Spleen (tissue), 11 donors: ENCODE measurements at regions not wholly inside any gene's neighbourhood (a gene's known extent, or its start where the extent isn't known, plus 50 kb on each side); places are given as distances from the start of the nearest gene placed in this dataset.

Experiments
- DNase-seq: peaks from one replicate; pipeline ENCODE4 v3.0.0-alpha.2; 2020
- H3K27ac ChIP-seq, 8 donors: fragments of 200-600 bp; sonication (generic) in 7 of 8; 1 replicate in 4 of 8; 2 replicates in 4 of 8; pipeline versions ENCODE4 v1.5.0 to v1.8.0; 2016 to 2021; ENCODE audit warnings: inconsistent platforms in 4 of 8, mild to moderate bottlenecking in 4 of 8, moderate library complexity in 1 of 8
- H3K27me3 ChIP-seq, 7 donors: fragments of 200-600 bp; sonication (generic) in 6 of 7; replicated peaks in 1 of 7; 1 replicate in 4 of 7; 2 replicates in 3 of 7; pipeline versions ENCODE4 v1.5.0 to v1.8.0; 2016 to 2021; ENCODE audit warnings: inconsistent platforms in 3 of 7, mild to moderate bottlenecking in 1 of 7
- H3K36me3 ChIP-seq, 6 donors: fragments of 200-600 bp; sonication (generic) in 5 of 6; 1 replicate in 4 of 6; 2 replicates in 2 of 6; pipeline versions ENCODE4 v1.5.0 to v1.8.0; 2016 to 2021; ENCODE audit warnings: inconsistent platforms in 2 of 6
- H3K4me1 ChIP-seq, 6 donors: fragments of 200-600 bp; sonication (generic) in 5 of 6; 1 replicate in 3 of 6; 2 replicates in 3 of 6; pipeline versions ENCODE4 v1.5.0 to v1.8.0; 2016 to 2021; ENCODE audit warnings: inconsistent platforms in 3 of 6
- H3K4me3 ChIP-seq, 8 donors: fragments of 200-600 bp; sonication (generic) in 7 of 8; 1 replicate in 4 of 8; 2 replicates in 4 of 8; pipeline versions ENCODE4 v1.5.0 to v1.8.0; 2016 to 2021; ENCODE audit warnings: inconsistent platforms in 4 of 8, mild to moderate bottlenecking in 4 of 8, moderate library complexity in 2 of 8
- H3K9me3 ChIP-seq, 8 donors: fragments of 200-600 bp; sonication (generic) in 7 of 8; 1 replicate in 4 of 8; 2 replicates in 4 of 8; pipeline versions ENCODE4 v1.5.0 to v1.8.0; 2016 to 2021; ENCODE audit warnings: inconsistent platforms in 4 of 8
- CTCF ChIP-seq, 11 experiments: fragments of 200-600 bp in 7 of 11; fragments of 450-650 bp in 4 of 11; sonication (generic) in 4 of 11; IDR thresholded peaks in 8 of 11; conservative IDR thresholded peaks in 3 of 11; 1 replicate in 7 of 11; 2 replicates in 4 of 11; pipeline versions ENCODE4 v1.4.0 to v1.8.0; 2016 to 2021; ENCODE audit warnings: antibody characterized with exemption in 11 of 11, inconsistent platforms in 4 of 11, mild to moderate bottlenecking in 1 of 11
- POLR2A ChIP-seq, 3 donors: fragments of 450-650 bp; IDR thresholded peaks; one replicate each; pipeline ENCODE4 v1.5.1; 2017; ENCODE audit warnings: antibody characterized with exemption in 3 of 3, mild to moderate bottlenecking in 1 of 3
- POLR2AphosphoS5 ChIP-seq, 3 donors: sonication (generic); formaldehyde crosslinking; IDR thresholded peaks; one replicate each; pipeline ENCODE4 v1.5.1; 2017; ENCODE audit warnings: antibody characterized with exemption in 3 of 3
- WGBS, 5 donors: extraction: QIAGEN DNeasy Blood & Tissue Kit in 3 of 5; methylation state at CpG; one replicate each; pipeline versions ENCODE4 v1.1.5 to v1.1.7; 2013 to 2018; 5-methylcytosine and 5-hydroxymethylcytosine counted together
- intact Hi-C: fragments of 100-400 bp; cut with DNase I; formaldehyde crosslinking; loops from one replicate; pipeline ENCODE4 v1.15.0; 2023; ENCODE audit warnings: low total_unique reads
- donor health status: healthy with polysubstance abuse.
- donor health status: DM: no; HTN: no; CAD: no; lungs with moderate emphysema.
- donor health status: DM: no; HTN: no; CAD: no.
- donor health status: Bipolar disorder and iron deficiency.
- donor health status: healthy.
- donor health status: DM: no; HTN: no; CAD: no.
- donor health status: DM: yes; HTN: yes; CAD: no.

- H3K27ac ChIP-seq: peak overlapping the region; percentile 49 to 84 (median 81)
Observed at GRCh38 chr11:47918882-47919495, 61.4 kb upstream of the PTPRJ start.

GRCh38 chr11:47918370-47918690 lies 62.0 kb upstream of the PTPRJ start:
- peak overlapping the region; percentile 49 to 84 (median 81) for H3K27ac ChIP-seq
- WGBS, 5 donors: 14 to 28% (median 18%) methylated on average over 3 of the region's 3 CpGs
- intact Hi-C loops: loop anchor here (10.0 kb wide), 1 partner anchor 64 kb away; no protein-coding TSS in a partner anchor
- H3K4me3 ChIP-seq: peak overlapping the region in 3 of 8 donors; percentile 9 to 46 (median 13)
- peaks cover 44 to 99% (median 76%) of the 10 kb centered on the region in 6 donors for H3K4me1 ChIP-seq
- H3K36me3 ChIP-seq: no peaks in the 10 kb centered on the region
- no peak for DNase-seq
- no peak for TF ChIP-seq CTCF (IDR thresholded peaks at IDR 0.05 in 8 of 11, conservative IDR thresholded peaks at IDR 0.05 in 3 of 11)
- TF ChIP-seq POLR2AphosphoS5 (IDR thresholded peaks at IDR 0.05): no peak
- no peak for TF ChIP-seq POLR2A (IDR thresholded peaks at IDR 0.05)
- no peaks in the 10 kb centered on the region for H3K27me3 ChIP-seq
- H3K9me3 ChIP-seq: no peaks in the 10 kb centered on the region

More at GRCh38 chr11:47918882-47919495, 61.4 kb upstream of the PTPRJ start:
- no peaks in the 10 kb centered on the region for H3K9me3 ChIP-seq
- intact Hi-C loops: loop anchor here (10.0 kb wide), 1 partner anchor 64 kb away; no protein-coding TSS in a partner anchor
- DNase-seq: peak; percentile 14
- peaks cover 44 to 99% (median 79%) of the 10 kb centered on the region in 6 donors for H3K4me1 ChIP-seq
- no peak for TF ChIP-seq POLR2A (IDR thresholded peaks at IDR 0.05)
- no peak for TF ChIP-seq CTCF (IDR thresholded peaks at IDR 0.05 in 8 of 11, conservative IDR thresholded peaks at IDR 0.05 in 3 of 11)
- no peak for TF ChIP-seq POLR2AphosphoS5 (IDR thresholded peaks at IDR 0.05)
- H3K36me3 ChIP-seq: no peaks in the 10 kb centered on the region
- H3K4me3 ChIP-seq: no peak overlapping the region
- WGBS, 5 donors: 66 to 84% (median 75%) methylated on average over 4 of the region's 4 CpGs
- H3K27me3 ChIP-seq: no peaks in the 10 kb centered on the region

GRCh38 chr11:47917599-47918369 lies 62.6 kb upstream of the PTPRJ start:
- Histone ChIP-seq H3K27ac (peak overlapping the region; percentile 49 to 84 (median 81)), H3K9me3 (no peaks in the 10 kb centered on the region), H3K4me1 (peaks cover 44 to 100% (median 80%) of the 10 kb centered on the region in 6 donors), H3K36me3 (no peaks in the 10 kb centered on the region), H3K4me3 (peak overlapping the region in 4 of 8 donors; percentile 9 to 46 (median 12)), H3K27me3 (no peaks in the 10 kb centered on the region)
- TF ChIP-seq POLR2AphosphoS5 (IDR thresholded peaks at IDR 0.05): peak in 2 of 3 donors; percentile 40 to 54
- TF ChIP-seq POLR2A (IDR thresholded peaks at IDR 0.05): no peak
- DNase-seq: peak; percentile 86
- 35 to 46% (median 40%) methylated on average over 11 of the region's 11 CpGs for WGBS, 5 donors
- intact Hi-C loops: loop anchor here (10.0 kb wide), 1 partner anchor 63 kb away; no protein-coding TSS in a partner anchor

- Histone ChIP-seq H3K9me3 (no peaks in the 10 kb centered on the region), H3K27ac (peak overlapping the region; percentile 49 to 84 (median 81)), H3K36me3 (no peaks in the 10 kb centered on the region), H3K4me3 (no peak overlapping the region), H3K27me3 (no peaks in the 10 kb centered on the region), H3K4me1 (peaks cover 44 to 92% (median 79%) of the 10 kb centered on the region in 6 donors)
- intact Hi-C loops: loop anchor here (10.0 kb wide), 1 partner anchor 62 kb away; no protein-coding TSS in a partner anchor
- TF ChIP-seq POLR2AphosphoS5 (IDR thresholded peaks at IDR 0.05) (peak in 2 of 3 donors; percentile 46 to 63), POLR2A (IDR thresholded peaks at IDR 0.05) (no peak)
- no peak for DNase-seq
- WGBS, 5 donors: 33 to 79% (median 67%) methylated on average over 9 of the region's 9 CpGs
Observed at GRCh38 chr11:47916361-47916841, 64.0 kb upstream of the PTPRJ start.
